ENCODE measurements at regions not wholly inside any gene's neighbourhood (a gene's known extent, or its start where the extent isn't known, plus 50 kb on each side); places are given as distances from the start of the nearest gene placed in this dataset.

GRCh38 chr5:125583321-125584139 lies 837.1 kb upstream of the ZNF608 start:
- peaks cover 3% of the 10 kb centered on the region for H3K9me3 ChIP-seq (ENCODE audit: severe bottlenecking)
- no peak overlapping the region for H3K27ac ChIP-seq
- no peaks in the 10 kb centered on the region for H3K27me3 ChIP-seq (ENCODE audit: insufficient read depth, low read depth, severe bottlenecking)
- H3K4me3 ChIP-seq (ENCODE audit: low read depth, low read length): no peak overlapping the region
- no peak for TF ChIP-seq CTCF (IDR thresholded peaks at IDR 0.05; ENCODE audit: low read depth, low read length)
- DNase-seq: no peak
- H3K36me3 ChIP-seq: no peaks in the 10 kb centered on the region

- TF ChIP-seq CTCF (IDR thresholded peaks at IDR 0.05; ENCODE audit: low read depth, low read length): no peak
- H3K36me3 ChIP-seq: no peaks in the 10 kb centered on the region
- H3K4me3 ChIP-seq (ENCODE audit: low read depth, low read length): no peak overlapping the region
- H3K27me3 ChIP-seq (ENCODE audit: insufficient read depth, low read depth, severe bottlenecking): no peaks in the 10 kb centered on the region
- no peak overlapping the region for H3K27ac ChIP-seq
- DNase-seq: no peak
- H3K9me3 ChIP-seq (ENCODE audit: severe bottlenecking): peaks cover 3% of the 10 kb centered on the region
Measured at GRCh38 chr5:125584140-125584520, 837.7 kb upstream of the ZNF608 start.

GRCh38 chr5:125587631-125588030 lies 835.6 kb upstream of the GRAMD2B start:
- no peaks in the 10 kb centered on the region for H3K9me3 ChIP-seq (ENCODE audit: severe bottlenecking)
- H3K27ac ChIP-seq: no peak overlapping the region
- H3K4me3 ChIP-seq (ENCODE audit: low read depth, low read length): no peak overlapping the region
- H3K27me3 ChIP-seq (ENCODE audit: insufficient read depth, low read depth, severe bottlenecking): no peaks in the 10 kb centered on the region
- no peak for TF ChIP-seq CTCF (IDR thresholded peaks at IDR 0.05; ENCODE audit: low read depth, low read length)
- DNase-seq: no peak
- H3K36me3 ChIP-seq: no peaks in the 10 kb centered on the region

- H3K9me3 ChIP-seq (ENCODE audit: severe bottlenecking): no peaks in the 10 kb centered on the region
- H3K27me3 ChIP-seq (ENCODE audit: insufficient read depth, low read depth, severe bottlenecking): no peaks in the 10 kb centered on the region
- no peak for TF ChIP-seq CTCF (IDR thresholded peaks at IDR 0.05; ENCODE audit: low read depth, low read length)
- no peaks in the 10 kb centered on the region for H3K36me3 ChIP-seq
- no peak overlapping the region for H3K27ac ChIP-seq
- H3K4me3 ChIP-seq (ENCODE audit: low read depth, low read length): no peak overlapping the region
- no peak for DNase-seq
Measured at GRCh38 chr5:125592856-125593255, 830.4 kb upstream of the GRAMD2B start.

GRCh38 chr5:125595095-125595494 lies 828.1 kb upstream of the GRAMD2B start:
- Histone ChIP-seq H3K4me3 (ENCODE audit: low read depth, low read length) (no peak overlapping the region), H3K36me3 (no peaks in the 10 kb centered on the region), H3K27me3 (ENCODE audit: insufficient read depth, low read depth, severe bottlenecking) (no peaks in the 10 kb centered on the region), H3K9me3 (ENCODE audit: severe bottlenecking) (no peaks in the 10 kb centered on the region), H3K27ac (no peak overlapping the region)
- no peak for TF ChIP-seq CTCF (IDR thresholded peaks at IDR 0.05; ENCODE audit: low read depth, low read length)
- no peak for DNase-seq

- Histone ChIP-seq H3K27ac (no peak overlapping the region), H3K36me3 (no peaks in the 10 kb centered on the region), H3K27me3 (ENCODE audit: insufficient read depth, low read depth, severe bottlenecking) (no peaks in the 10 kb centered on the region), H3K4me3 (ENCODE audit: low read depth, low read length) (no peak overlapping the region), H3K9me3 (ENCODE audit: severe bottlenecking) (no peaks in the 10 kb centered on the region)
- DNase-seq: no peak
- no peak for TF ChIP-seq CTCF (IDR thresholded peaks at IDR 0.05; ENCODE audit: low read depth, low read length)
Measured at GRCh38 chr5:125595845-125596244, 827.4 kb upstream of the GRAMD2B start.

Data from WERI-Rb-1 (cell line).